Prostate gland (tissue), 2 donors: ENCODE measurements at regions not wholly inside any gene's neighbourhood (a gene's known extent, or its start where the extent isn't known, plus 50 kb on each side); places are given as distances from the start of the nearest gene placed in this dataset.
"Not testable (repeated sequence)": the region's sequence is repeated elsewhere in the genome, so short reads cannot be mapped to it uniquely, and the experiment has no call there.

Experiments used
- DNase-seq: peaks from one replicate; pipeline ENCODE4 v3.0.0-alpha.2; 2019; ENCODE audit warnings: low spot score
- H3K27ac ChIP-seq, 2 donors: fragments of 200-600 bp; sonication (generic); 2 replicates each; pipeline ENCODE4 v1.5.1; 2017 to 2019
- H3K27me3 ChIP-seq: fragments of 200-600 bp; sonication (generic); replicated peaks from 2 replicates; pipeline ENCODE4 v1.5.1; 2019; ENCODE audit not compliant: insufficient read depth
- H3K36me3 ChIP-seq, 2 donors: fragments of 200-600 bp; sonication (generic); 1 replicate in 1 of 2; 2 replicates in 1 of 2; pipeline versions ENCODE4 v1.5.1 to v1.8.1; 2017 to 2019
- H3K4me1 ChIP-seq: fragments of 200-600 bp; sonication (generic); replicated peaks from 2 replicates; pipeline ENCODE4 v1.5.1; 2019
- H3K4me3 ChIP-seq, 2 donors: fragments of 200-600 bp; sonication (generic); 2 replicates each; pipeline ENCODE4 v1.5.1; 2017 to 2019
- H3K9me3 ChIP-seq: fragments of 200-600 bp; sonication (generic); 2 replicates; pipeline ENCODE4 v1.5.1; 2017
- POLR2A ChIP-seq: fragments of 450-650 bp; IDR thresholded peaks from one replicate; pipeline ENCODE4 v1.6.1; 2016; ENCODE audit warnings: antibody characterized with exemption, mild to moderate bottlenecking
- POLR2AphosphoS5 ChIP-seq: sonication (generic); formaldehyde crosslinking; IDR thresholded peaks from one replicate; pipeline ENCODE4 v1.6.1; 2017; ENCODE audit warnings: antibody characterized with exemption
- WGBS: methylation state at CpG from one replicate; pipeline ENCODE4 v1.1.5; 2018; 5-methylcytosine and 5-hydroxymethylcytosine counted together
- intact Hi-C: fragments of 100-400 bp; cut with DNase I; formaldehyde crosslinking; loops from one replicate; pipeline ENCODE4 v1.14.2; 2022
- TF ChIP-seq, protein P1 (sequence below), 4 experiments: fragments of 200-600 bp in 2 of 4; fragments of 450-650 bp in 2 of 4; sonication (generic) in 2 of 4; IDR thresholded peaks; 1 replicate in 3 of 4; 2 replicates in 1 of 4; pipeline ENCODE4 v1.5.1; 2016 to 2019; ENCODE audit warnings: antibody characterized with exemption in 4 of 4, mild to moderate bottlenecking in 2 of 4, moderate library complexity in 2 of 4

DNA sequence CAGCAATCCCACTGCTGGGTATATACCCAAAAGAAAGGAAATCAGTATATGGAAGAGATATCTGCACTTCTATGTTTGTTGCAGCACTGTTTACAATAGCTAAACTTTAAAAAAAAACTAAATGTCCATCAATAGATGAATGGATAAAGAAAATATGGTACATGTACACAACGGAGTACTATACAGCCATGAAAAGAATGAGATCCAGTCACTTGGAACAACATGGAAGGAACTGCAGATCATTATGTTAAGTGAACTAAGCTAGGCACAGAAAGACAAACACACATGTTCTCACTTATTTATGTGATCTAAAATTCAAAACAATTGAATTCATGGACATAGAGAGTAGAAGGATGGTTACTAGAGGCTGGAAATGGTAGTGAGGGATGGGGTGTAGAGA is 400.7 kb downstream of the ZNF674 start:
- H3K4me1 ChIP-seq: no peaks in the 10 kb centered on the region
- no peak for DNase-seq
- no peaks in the 10 kb centered on the region for H3K9me3 ChIP-seq
- no peaks in the 10 kb centered on the region for H3K36me3 ChIP-seq
- no peak overlapping the region for H3K27ac ChIP-seq
- TF ChIP-seq POLR2AphosphoS5: no peak
- TF ChIP-seq, protein P1, sequence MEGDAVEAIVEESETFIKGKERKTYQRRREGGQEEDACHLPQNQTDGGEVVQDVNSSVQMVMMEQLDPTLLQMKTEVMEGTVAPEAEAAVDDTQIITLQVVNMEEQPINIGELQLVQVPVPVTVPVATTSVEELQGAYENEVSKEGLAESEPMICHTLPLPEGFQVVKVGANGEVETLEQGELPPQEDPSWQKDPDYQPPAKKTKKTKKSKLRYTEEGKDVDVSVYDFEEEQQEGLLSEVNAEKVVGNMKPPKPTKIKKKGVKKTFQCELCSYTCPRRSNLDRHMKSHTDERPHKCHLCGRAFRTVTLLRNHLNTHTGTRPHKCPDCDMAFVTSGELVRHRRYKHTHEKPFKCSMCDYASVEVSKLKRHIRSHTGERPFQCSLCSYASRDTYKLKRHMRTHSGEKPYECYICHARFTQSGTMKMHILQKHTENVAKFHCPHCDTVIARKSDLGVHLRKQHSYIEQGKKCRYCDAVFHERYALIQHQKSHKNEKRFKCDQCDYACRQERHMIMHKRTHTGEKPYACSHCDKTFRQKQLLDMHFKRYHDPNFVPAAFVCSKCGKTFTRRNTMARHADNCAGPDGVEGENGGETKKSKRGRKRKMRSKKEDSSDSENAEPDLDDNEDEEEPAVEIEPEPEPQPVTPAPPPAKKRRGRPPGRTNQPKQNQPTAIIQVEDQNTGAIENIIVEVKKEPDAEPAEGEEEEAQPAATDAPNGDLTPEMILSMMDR (IDR thresholded peaks at IDR 0.05): no peak
- no peak for TF ChIP-seq POLR2A
- intact Hi-C loops: no loop called here
- no peak overlapping the region for H3K4me3 ChIP-seq
- H3K27me3 ChIP-seq: no peaks in the 10 kb centered on the region
- 95% methylated on average over 1 of the region's 1 CpG for WGBS

DNA sequence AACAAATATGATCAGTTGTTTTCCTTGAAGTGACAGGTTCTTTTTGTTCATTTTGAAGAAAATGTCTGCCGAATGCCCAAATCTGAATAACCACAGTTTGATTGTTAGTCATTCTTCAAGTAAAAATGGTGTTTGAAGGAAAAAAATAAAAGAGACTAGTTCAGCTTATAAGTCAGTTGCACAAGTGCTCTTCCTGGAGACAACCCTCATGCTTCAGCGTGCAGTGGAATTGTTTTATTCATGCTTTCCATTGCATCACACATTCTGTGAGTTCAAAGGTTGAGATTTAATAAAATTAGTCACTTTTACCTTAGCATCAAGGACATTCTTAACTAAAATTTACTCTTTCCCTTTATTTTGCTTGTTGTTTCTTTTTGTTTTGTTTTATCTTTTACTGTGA is 404.9 kb downstream of the ZNF674 start:
- Histone ChIP-seq H3K27me3 (no peaks in the 10 kb centered on the region), H3K9me3 (no peaks in the 10 kb centered on the region), H3K27ac (no peak overlapping the region), H3K4me3 (no peak overlapping the region), H3K36me3 (no peaks in the 10 kb centered on the region), H3K4me1 (no peaks in the 10 kb centered on the region)
- TF ChIP-seq POLR2A (no peak), POLR2AphosphoS5 (no peak)
- TF ChIP-seq, protein P1 (IDR thresholded peaks at IDR 0.05): no peak
- no peak for DNase-seq
- 72% methylated on average over 2 of the region's 2 CpGs for WGBS
- intact Hi-C loops: no loop called here

DNA sequence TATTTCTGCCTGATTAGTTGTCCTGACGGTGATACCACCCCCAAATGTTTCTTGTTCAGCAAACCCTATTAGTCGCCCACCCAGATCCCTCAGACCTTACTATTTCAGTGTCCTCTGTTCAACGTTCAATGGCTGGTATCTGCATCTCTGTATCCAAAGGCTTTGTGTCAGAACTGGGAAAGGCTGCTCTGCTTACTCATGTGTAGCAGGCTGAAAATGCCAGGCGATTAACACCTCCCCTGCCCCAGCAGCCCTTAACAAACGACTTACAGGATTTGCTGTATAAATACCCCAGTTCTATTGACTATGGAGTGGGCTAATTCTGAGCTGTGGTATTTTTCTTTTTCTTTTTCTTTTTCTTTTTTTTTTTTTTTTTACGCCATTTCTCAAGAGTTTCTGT is 415.0 kb downstream of the ZNF674 start:
- Histone ChIP-seq H3K4me3 (no peak overlapping the region), H3K4me1 (no peaks in the 10 kb centered on the region), H3K27ac (no peak overlapping the region), H3K9me3 (no peaks in the 10 kb centered on the region), H3K36me3 (no peaks in the 10 kb centered on the region), H3K27me3 (no peaks in the 10 kb centered on the region)
- intact Hi-C loops: no loop called here
- WGBS: 60% methylated on average over 6 of the region's 6 CpGs
- TF ChIP-seq POLR2A: no peak
- TF ChIP-seq, protein P1 (IDR thresholded peaks at IDR 0.05): no peak
- TF ChIP-seq POLR2AphosphoS5: no peak
- no peak for DNase-seq

DNA sequence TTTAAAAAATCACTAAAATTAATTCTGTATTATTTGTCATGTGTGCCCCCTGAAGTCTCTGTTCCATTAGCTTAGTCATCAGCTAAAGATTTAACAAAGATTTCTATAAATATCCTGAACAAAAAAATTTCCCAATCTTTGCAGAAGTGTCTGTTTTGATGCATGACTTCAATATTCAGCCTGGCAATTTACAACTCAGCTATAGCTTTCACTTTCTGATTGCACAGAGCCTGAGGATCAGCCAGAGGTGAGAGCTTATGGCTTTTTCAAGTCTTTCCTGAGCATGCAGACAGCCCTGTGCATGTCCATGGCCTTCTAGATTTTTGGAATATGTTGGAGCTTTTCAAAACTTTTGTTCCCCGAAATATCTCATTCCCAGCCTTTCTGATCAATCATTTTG is 420.1 kb downstream of the ZNF674 start:
- 93% methylated on average over 1 of the region's 1 CpG for WGBS
- Histone ChIP-seq H3K27me3 (no peaks in the 10 kb centered on the region), H3K4me3 (no peak overlapping the region), H3K9me3 (no peaks in the 10 kb centered on the region), H3K36me3 (no peaks in the 10 kb centered on the region), H3K4me1 (no peaks in the 10 kb centered on the region), H3K27ac (no peak overlapping the region)
- no peak for DNase-seq
- intact Hi-C loops: no loop called here
- TF ChIP-seq, protein P1 (IDR thresholded peaks at IDR 0.05): no peak
- TF ChIP-seq POLR2A (no peak), POLR2AphosphoS5 (no peak)

DNA sequence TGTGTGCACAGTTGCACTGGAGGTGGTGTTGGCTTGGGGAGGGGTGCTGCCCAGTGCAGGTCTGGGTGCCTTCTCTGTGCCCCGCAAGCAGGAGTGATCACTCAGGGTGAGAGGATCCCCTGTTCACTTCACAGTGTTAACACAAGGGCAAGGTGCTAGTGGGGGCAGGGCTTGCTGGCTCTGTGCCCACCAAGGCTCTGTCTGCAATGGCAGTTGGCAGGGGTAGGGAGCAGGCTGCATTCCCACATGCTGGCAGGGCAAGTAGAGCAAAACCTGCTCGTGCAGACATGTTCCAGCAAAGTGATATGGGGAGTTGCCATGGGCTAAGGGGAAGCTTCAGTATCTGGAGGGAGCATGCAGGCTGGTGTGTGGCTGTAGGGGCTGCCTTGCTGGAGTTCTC is 428.0 kb downstream of the ZNF674 start:
- DNase-seq: peak; percentile 4
- H3K4me1 ChIP-seq: no peaks in the 10 kb centered on the region
- intact Hi-C loops: no loop called here
- 44% methylated on average over 1 of the region's 2 CpGs for WGBS
- no peaks in the 10 kb centered on the region for H3K27me3 ChIP-seq
- H3K4me3 ChIP-seq: no peak overlapping the region
- H3K27ac ChIP-seq: no peak overlapping the region
- H3K9me3 ChIP-seq: no peaks in the 10 kb centered on the region
- TF ChIP-seq POLR2AphosphoS5: no peak
- TF ChIP-seq, protein P1 (IDR thresholded peaks at IDR 0.05): no peak
- TF ChIP-seq POLR2A: no peak
- H3K36me3 ChIP-seq: no peaks in the 10 kb centered on the region

DNA sequence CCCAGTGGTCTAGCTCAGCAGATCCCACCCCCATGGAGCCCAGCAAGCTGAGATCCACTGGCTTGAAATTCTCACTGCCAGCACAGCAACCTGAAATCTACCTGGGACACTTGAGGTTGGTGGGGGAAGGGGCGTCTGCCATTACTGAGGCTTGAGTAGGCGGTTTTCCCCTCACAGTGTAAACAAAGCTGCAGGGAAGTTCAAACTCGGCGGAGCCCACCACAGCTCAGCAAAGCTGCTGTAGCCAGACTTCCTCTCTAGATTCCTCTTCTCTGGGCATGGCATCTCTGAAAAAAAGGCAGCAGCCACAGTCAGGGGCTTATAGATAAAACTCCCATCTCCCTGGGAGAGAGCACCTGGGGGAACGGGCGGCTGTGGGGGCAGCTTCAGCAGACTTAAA is 457.9 kb downstream of the ZNF674 start:
- H3K4me3 ChIP-seq, H3K9me3 ChIP-seq, H3K27ac ChIP-seq, intact Hi-C loops, DNase-seq, H3K36me3 ChIP-seq, H3K27me3 ChIP-seq, H3K4me1 ChIP-seq: not testable (repeated sequence)
- WGBS: 72% methylated on average over 6 of the region's 6 CpGs

DNA sequence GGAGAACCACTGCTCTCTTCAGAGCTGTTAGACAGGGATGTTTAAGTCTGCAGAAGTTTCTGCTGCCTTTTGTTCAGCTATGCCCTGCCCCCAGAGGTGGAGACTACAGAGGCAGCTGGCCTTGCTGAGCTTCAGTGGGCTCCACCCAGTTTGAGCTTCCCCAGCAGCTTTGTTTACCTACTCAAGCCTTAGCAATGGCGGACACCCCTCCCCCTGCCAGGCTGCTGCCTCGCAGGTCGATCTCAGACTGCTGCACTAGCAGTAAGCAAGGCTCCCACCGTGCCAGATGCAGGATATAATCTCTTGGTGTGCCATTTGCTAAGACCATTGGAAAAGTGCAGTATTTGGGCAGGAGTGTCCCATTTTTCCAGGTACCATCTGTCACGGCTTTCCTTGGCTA is 465.1 kb downstream of the ZNF674 start:
- H3K36me3 ChIP-seq, DNase-seq, H3K9me3 ChIP-seq, H3K4me3 ChIP-seq, H3K27ac ChIP-seq, intact Hi-C loops, H3K4me1 ChIP-seq, H3K27me3 ChIP-seq: not testable (repeated sequence)
- WGBS: 93% methylated on average over 4 of the region's 5 CpGs
